ENCODE measurements at regions not wholly inside any gene's neighbourhood (a gene's known extent, or its start where the extent isn't known, plus 50 kb on each side); places are given as distances from the start of the nearest gene placed in this dataset.

- Histone ChIP-seq H3K27ac (ENCODE audit: extremely low read depth, low read depth, low read length) (no peak overlapping the region), H3K9me3 (ENCODE audit: control insufficient read depth, insufficient read depth, low read depth, low read length) (no peaks in the 10 kb centered on the region), H3K36me3 (ENCODE audit: control insufficient read depth in 2 of 2, insufficient read depth in 1 of 2, low read length in 2 of 2) (no peaks in the 10 kb centered on the region), H3K4me1 (ENCODE audit: control insufficient read depth, insufficient read depth, low read length) (no peaks in the 10 kb centered on the region), H3K4me3 (ENCODE audit: low read depth, low read length) (no peak overlapping the region)
- ChIA-PET CTCF (no interaction called here), POLR2A (no interaction called here)
- TF ChIP-seq SP7 (tag by site-specific recombination; IDR thresholded peaks at IDR 0.05) (no peak), KLF9 (tag by site-specific recombination; IDR thresholded peaks at IDR 0.05; ENCODE audit: low read depth) (no peak), ZNF416 (tag by site-specific recombination; IDR thresholded peaks at IDR 0.05) (no peak), ZNF341 (tag by site-specific recombination; IDR thresholded peaks at IDR 0.05; ENCODE audit: low read depth) (no peak), ZNF792 (tag by site-specific recombination; IDR thresholded peaks at IDR 0.05) (no peak), ZNF549 (tag by site-specific recombination; IDR thresholded peaks at IDR 0.05) (no peak), ZNF391 (tag by site-specific recombination; IDR thresholded peaks at IDR 0.05; ENCODE audit: borderline replicate concordance, low read depth) (no peak), SCRT1 (tag by site-specific recombination; IDR thresholded peaks at IDR 0.05; ENCODE audit: borderline replicate concordance) (no peak), ZNF530 (tag by site-specific recombination; IDR thresholded peaks at IDR 0.05; ENCODE audit: low read depth) (no peak), ZNF223 (tag by site-specific recombination; IDR thresholded peaks at IDR 0.05) (no peak)
Measured at GRCh38 chr2:147709655-147710054, 135.2 kb upstream of the ACVR2A start.

GRCh38 chr2:147703171-147703570 lies 141.7 kb upstream of the ACVR2A start:
- CTCF ChIA-PET = no interaction called here
- Histone ChIP-seq H3K36me3 (ENCODE audit: control insufficient read depth in 2 of 2, insufficient read depth in 1 of 2, low read length in 2 of 2) (no peaks in the 10 kb centered on the region), H3K27ac (ENCODE audit: extremely low read depth, low read depth, low read length) (no peak overlapping the region), H3K9me3 (ENCODE audit: control insufficient read depth, insufficient read depth, low read depth, low read length) (no peaks in the 10 kb centered on the region), H3K4me1 (ENCODE audit: control insufficient read depth, insufficient read depth, low read length) (no peaks in the 10 kb centered on the region), H3K4me3 (ENCODE audit: low read depth, low read length) (no peak overlapping the region)
- TF ChIP-seq ZXDB (tag by site-specific recombination; IDR thresholded peaks at IDR 0.05) (no peak), ZNF473 (tag by site-specific recombination; IDR thresholded peaks at IDR 0.05) (no peak), ZNF2 (tag by site-specific recombination; IDR thresholded peaks at IDR 0.05) (no peak), ZNF426 (tag by site-specific recombination; IDR thresholded peaks at IDR 0.05) (no peak), ZNF138 (tag by site-specific recombination; IDR thresholded peaks at IDR 0.05; ENCODE audit: borderline replicate concordance) (no peak), ZEB2 (tag by site-specific recombination; IDR thresholded peaks at IDR 0.05) (no peak), GLI2 (tag by site-specific recombination; IDR thresholded peaks at IDR 0.05; ENCODE audit: borderline replicate concordance, low read depth) (no peak), ZNF629 (tag by site-specific recombination; IDR thresholded peaks at IDR 0.05) (no peak), ZNF48 (tag by site-specific recombination; IDR thresholded peaks at IDR 0.05) (no peak), PRDM1 (tag by site-specific recombination; IDR thresholded peaks at IDR 0.05) (no peak), ZFP41 (tag by site-specific recombination; IDR thresholded peaks at IDR 0.05; ENCODE audit: borderline replicate concordance) (no peak)
- TF ChIP-seq, protein P1, sequence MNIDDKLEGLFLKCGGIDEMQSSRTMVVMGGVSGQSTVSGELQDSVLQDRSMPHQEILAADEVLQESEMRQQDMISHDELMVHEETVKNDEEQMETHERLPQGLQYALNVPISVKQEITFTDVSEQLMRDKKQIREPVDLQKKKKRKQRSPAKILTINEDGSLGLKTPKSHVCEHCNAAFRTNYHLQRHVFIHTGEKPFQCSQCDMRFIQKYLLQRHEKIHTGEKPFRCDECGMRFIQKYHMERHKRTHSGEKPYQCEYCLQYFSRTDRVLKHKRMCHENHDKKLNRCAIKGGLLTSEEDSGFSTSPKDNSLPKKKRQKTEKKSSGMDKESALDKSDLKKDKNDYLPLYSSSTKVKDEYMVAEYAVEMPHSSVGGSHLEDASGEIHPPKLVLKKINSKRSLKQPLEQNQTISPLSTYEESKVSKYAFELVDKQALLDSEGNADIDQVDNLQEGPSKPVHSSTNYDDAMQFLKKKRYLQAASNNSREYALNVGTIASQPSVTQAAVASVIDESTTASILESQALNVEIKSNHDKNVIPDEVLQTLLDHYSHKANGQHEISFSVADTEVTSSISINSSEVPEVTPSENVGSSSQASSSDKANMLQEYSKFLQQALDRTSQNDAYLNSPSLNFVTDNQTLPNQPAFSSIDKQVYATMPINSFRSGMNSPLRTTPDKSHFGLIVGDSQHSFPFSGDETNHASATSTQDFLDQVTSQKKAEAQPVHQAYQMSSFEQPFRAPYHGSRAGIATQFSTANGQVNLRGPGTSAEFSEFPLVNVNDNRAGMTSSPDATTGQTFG (tag by site-specific recombination; IDR thresholded peaks at IDR 0.05; ENCODE audit: borderline replicate concordance) = no peak
- POLR2A ChIA-PET = no interaction called here

- Histone ChIP-seq H3K36me3 (ENCODE audit: control insufficient read depth in 2 of 2, insufficient read depth in 1 of 2, low read length in 2 of 2) (no peaks in the 10 kb centered on the region), H3K27ac (ENCODE audit: extremely low read depth, low read depth, low read length) (no peak overlapping the region), H3K4me1 (ENCODE audit: control insufficient read depth, insufficient read depth, low read length) (no peaks in the 10 kb centered on the region), H3K9me3 (ENCODE audit: control insufficient read depth, insufficient read depth, low read depth, low read length) (no peaks in the 10 kb centered on the region), H3K4me3 (ENCODE audit: low read depth, low read length) (no peak overlapping the region)
- ChIA-PET POLR2A (no interaction called here), CTCF (no interaction called here)
- TF ChIP-seq TCF7L2 (IDR thresholded peaks at IDR 0.05; ENCODE audit: borderline replicate concordance, low read depth, low read length) (no peak), ZNF366 (tag by site-specific recombination; conservative IDR thresholded peaks at IDR 0.05) (no peak), ZNF211 (tag by site-specific recombination; IDR thresholded peaks at IDR 0.05; ENCODE audit: low read depth) (no peak), ZBTB21 (tag by site-specific recombination; IDR thresholded peaks at IDR 0.05) (no peak), EGR2 (tag by site-specific recombination; IDR thresholded peaks at IDR 0.05; ENCODE audit: low read depth) (no peak), ZNF274 (IDR thresholded peaks at IDR 0.05; ENCODE audit: low read length) (no peak), ZNF274 (tag by site-specific recombination; IDR thresholded peaks at IDR 0.05; ENCODE audit: borderline replicate concordance) (no peak), GLIS2 (tag by site-specific recombination; IDR thresholded peaks at IDR 0.05) (no peak), ZNF645 (tag by site-specific recombination; IDR thresholded peaks at IDR 0.05) (no peak), ZFP37 (tag by site-specific recombination; IDR thresholded peaks at IDR 0.05) (no peak)
Measured at GRCh38 chr2:147698166-147698565, 146.7 kb upstream of the ACVR2A start.

Data from HEK293 (cell line).